ENCODE measurements at regions not wholly inside any gene's neighbourhood (a gene's known extent, or its start where the extent isn't known, plus 50 kb on each side); places are given as distances from the start of the nearest gene placed in this dataset.

- TF ChIP-seq CTCF (IDR thresholded peaks at IDR 0.05; ENCODE audit: borderline replicate concordance, extremely low read depth, low read length, poor library complexity, severe bottlenecking) = no peak
- no peak for TF ChIP-seq EZH2 (IDR thresholded peaks at IDR 0.05; ENCODE audit: borderline replicate concordance, low read depth, low read length, severe bottlenecking)
Measured at GRCh38 chr11:11740836-11741235, 100.9 kb upstream of the USP47 start.

Data from DND-41 (cell line).